ENCODE measurements at regions not wholly inside any gene's neighbourhood (a gene's known extent, or its start where the extent isn't known, plus 50 kb on each side); places are given as distances from the start of the nearest gene placed in this dataset.
"Not testable (repeated sequence)": the region's sequence is repeated elsewhere in the genome, so short reads cannot be mapped to it uniquely, and the experiment has no call there.

DNA sequence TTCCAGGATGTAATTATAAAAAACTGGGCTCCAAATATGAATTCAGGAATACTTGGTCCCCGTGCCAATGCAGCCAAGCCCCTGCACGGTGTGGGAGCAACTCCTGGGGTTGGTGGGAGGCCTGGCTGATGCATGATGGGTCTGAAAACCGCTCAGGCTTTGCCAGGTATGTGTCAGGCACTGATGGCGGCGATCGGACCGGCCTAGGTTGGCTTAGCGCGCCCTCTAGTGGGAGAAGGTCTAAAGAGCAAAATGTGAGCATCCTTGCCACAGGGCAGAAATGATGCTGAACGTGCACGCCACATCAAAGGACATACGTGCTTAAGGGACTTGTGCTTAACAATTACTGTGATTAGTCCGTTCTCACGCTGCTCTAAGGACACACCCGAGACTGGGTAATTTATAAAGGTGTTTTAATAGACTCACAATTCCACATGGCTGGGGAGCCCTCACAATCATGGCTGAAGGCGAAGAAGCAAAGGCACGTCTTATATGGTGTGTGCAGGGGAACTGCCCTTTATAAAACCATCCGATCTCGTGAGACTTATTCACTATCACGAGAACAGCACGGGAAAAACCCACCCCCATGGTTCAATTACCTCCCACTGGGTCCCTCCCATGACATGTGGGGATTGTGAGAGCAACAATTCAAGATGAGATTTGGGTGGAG lies 196.2 kb upstream of the PLGLB1 start:
- H3K4me1 Mint-ChIP-seq; H3K27ac Mint-ChIP-seq; H3K4me1 ChIP-seq (ENCODE audit: control insufficient read depth in 2 of 2, insufficient read depth in 2 of 2, low read length in 2 of 2); H3K36me3 ChIP-seq (replicated peaks in 1 of 2; ENCODE audit: control extremely low read depth in 1 of 2, control insufficient read depth in 1 of 2, extremely low read depth in 1 of 2, insufficient read depth in 2 of 2, low read length in 1 of 2); H3K9me3 Mint-ChIP-seq (ENCODE audit: insufficient read depth); POLR2A ChIA-PET; H2AFZ ChIP-seq (ENCODE audit: insufficient read depth, low read depth, low read length, poor library complexity, severe bottlenecking); H3K79me2 ChIP-seq (ENCODE audit: control insufficient read depth, insufficient read depth, low read length); H3K27ac ChIP-seq (ENCODE audit: low read length in 2 of 2); H3K4me3 ChIP-seq (ENCODE audit: control extremely low read depth in 1 of 5, extremely low read depth in 1 of 5, insufficient read depth in 1 of 5, low read depth in 2 of 5, low read length in 4 of 5); H3K9me3 ChIP-seq (ENCODE audit: control extremely low read depth in 1 of 3, control insufficient read depth in 2 of 3, insufficient read depth in 1 of 3, low read length in 2 of 3); H4K20me1 ChIP-seq (ENCODE audit: control insufficient read depth, insufficient read depth, low read length, poor library complexity, severe bottlenecking); intact Hi-C loops (cut with micrococcal nuclease); H3K4me2 ChIP-seq (replicated peaks; ENCODE audit: low read depth, low read length, poor library complexity, severe bottlenecking); H3K9ac ChIP-seq (ENCODE audit: low read length); H3K4me3 Mint-ChIP-seq; H3K27me3 ChIP-seq (replicated peaks in 1 of 4; ENCODE audit: control extremely low read depth in 1 of 4, control insufficient read depth in 3 of 4, insufficient read depth in 4 of 4, low read length in 3 of 4); H3K27me3 Mint-ChIP-seq: not testable (repeated sequence)
- ATAC-seq (ENCODE audit: low read depth) (peak; percentile 81), DNase-seq (peak; percentile 23)
- CTCF ChIA-PET: interaction anchor here (0.7 kb wide), 1 partner anchor 1003 kb away, joined by 3 read pairs; no protein-coding TSS in a partner anchor
- WGBS (ENCODE audit: insufficient coverage): no CpG with 5 or more reads among the region's 21 CpGs
- TF ChIP-seq, protein P1, sequence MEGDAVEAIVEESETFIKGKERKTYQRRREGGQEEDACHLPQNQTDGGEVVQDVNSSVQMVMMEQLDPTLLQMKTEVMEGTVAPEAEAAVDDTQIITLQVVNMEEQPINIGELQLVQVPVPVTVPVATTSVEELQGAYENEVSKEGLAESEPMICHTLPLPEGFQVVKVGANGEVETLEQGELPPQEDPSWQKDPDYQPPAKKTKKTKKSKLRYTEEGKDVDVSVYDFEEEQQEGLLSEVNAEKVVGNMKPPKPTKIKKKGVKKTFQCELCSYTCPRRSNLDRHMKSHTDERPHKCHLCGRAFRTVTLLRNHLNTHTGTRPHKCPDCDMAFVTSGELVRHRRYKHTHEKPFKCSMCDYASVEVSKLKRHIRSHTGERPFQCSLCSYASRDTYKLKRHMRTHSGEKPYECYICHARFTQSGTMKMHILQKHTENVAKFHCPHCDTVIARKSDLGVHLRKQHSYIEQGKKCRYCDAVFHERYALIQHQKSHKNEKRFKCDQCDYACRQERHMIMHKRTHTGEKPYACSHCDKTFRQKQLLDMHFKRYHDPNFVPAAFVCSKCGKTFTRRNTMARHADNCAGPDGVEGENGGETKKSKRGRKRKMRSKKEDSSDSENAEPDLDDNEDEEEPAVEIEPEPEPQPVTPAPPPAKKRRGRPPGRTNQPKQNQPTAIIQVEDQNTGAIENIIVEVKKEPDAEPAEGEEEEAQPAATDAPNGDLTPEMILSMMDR (IDR thresholded peaks at IDR 0.05): peak; percentile 53

DNA sequence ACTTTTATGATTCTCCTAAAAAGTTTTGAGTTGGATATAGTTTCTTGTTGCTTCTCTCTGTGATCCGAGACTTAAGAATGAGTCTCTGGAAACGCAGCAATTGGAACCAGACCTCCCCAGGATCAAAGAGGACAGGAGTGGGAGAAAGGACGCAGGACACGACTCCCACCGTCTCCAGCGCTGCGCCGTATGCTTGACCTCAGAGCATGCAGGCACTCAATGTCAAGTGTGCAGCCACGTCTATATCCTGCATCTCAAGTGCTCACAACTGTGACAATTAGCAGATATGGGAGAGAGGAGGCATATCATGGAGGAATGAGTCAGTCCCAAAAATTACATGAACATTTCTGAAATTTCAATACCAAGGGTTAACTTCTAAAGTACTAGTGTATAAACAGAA lies 199.0 kb upstream of the PLGLB1 start:
- H3K9me3 ChIP-seq (ENCODE audit: control extremely low read depth in 1 of 3, control insufficient read depth in 2 of 3, insufficient read depth in 1 of 3, low read length in 2 of 3); H3K9ac ChIP-seq (ENCODE audit: low read length); DNase-seq; H3K4me3 ChIP-seq (ENCODE audit: control extremely low read depth in 1 of 5, extremely low read depth in 1 of 5, insufficient read depth in 1 of 5, low read depth in 2 of 5, low read length in 4 of 5); H4K20me1 ChIP-seq (ENCODE audit: control insufficient read depth, insufficient read depth, low read length, poor library complexity, severe bottlenecking); H3K4me1 ChIP-seq (ENCODE audit: control insufficient read depth in 2 of 2, insufficient read depth in 2 of 2, low read length in 2 of 2); POLR2A ChIA-PET; H3K27ac ChIP-seq (ENCODE audit: low read length in 2 of 2); H3K27ac Mint-ChIP-seq; intact Hi-C loops (cut with micrococcal nuclease); CTCF ChIA-PET; H3K9me3 Mint-ChIP-seq (ENCODE audit: insufficient read depth); H2AFZ ChIP-seq (ENCODE audit: insufficient read depth, low read depth, low read length, poor library complexity, severe bottlenecking); ATAC-seq (ENCODE audit: low read depth); H3K4me1 Mint-ChIP-seq; H3K79me2 ChIP-seq (ENCODE audit: control insufficient read depth, insufficient read depth, low read length); H3K4me2 ChIP-seq (replicated peaks; ENCODE audit: low read depth, low read length, poor library complexity, severe bottlenecking); H3K4me3 Mint-ChIP-seq; H3K27me3 Mint-ChIP-seq; H3K36me3 ChIP-seq (replicated peaks in 1 of 2; ENCODE audit: control extremely low read depth in 1 of 2, control insufficient read depth in 1 of 2, extremely low read depth in 1 of 2, insufficient read depth in 2 of 2, low read length in 1 of 2); H3K27me3 ChIP-seq (replicated peaks in 1 of 4; ENCODE audit: control extremely low read depth in 1 of 4, control insufficient read depth in 3 of 4, insufficient read depth in 4 of 4, low read length in 3 of 4): not testable (repeated sequence)
- WGBS (ENCODE audit: insufficient coverage): 81% methylated on average over 6 of the region's 9 CpGs

DNA sequence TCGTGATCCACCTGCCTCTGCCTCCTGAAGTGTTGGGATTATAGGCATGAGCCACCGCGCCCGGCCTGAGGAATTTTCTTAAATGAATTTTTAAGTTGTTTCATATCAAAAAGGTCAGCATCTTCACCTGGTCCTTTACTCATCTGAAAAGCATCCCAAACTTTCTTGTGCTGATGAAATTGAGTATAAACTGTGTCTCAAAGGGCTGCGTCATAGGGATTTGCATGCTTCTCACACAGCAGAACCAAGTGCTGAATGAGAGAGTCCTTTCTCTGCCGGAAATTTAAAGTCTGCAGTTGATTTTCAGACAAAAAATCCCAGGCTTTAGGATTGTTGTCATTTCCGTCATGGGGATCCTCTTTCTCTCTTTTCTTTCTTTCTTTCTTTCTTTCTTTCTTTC lies 200.5 kb upstream of the PLGLB1 start:
- H3K9me3 ChIP-seq (ENCODE audit: control extremely low read depth in 1 of 3, control insufficient read depth in 2 of 3, insufficient read depth in 1 of 3, low read length in 2 of 3); H3K4me1 Mint-ChIP-seq; H3K36me3 ChIP-seq (replicated peaks in 1 of 2; ENCODE audit: control extremely low read depth in 1 of 2, control insufficient read depth in 1 of 2, extremely low read depth in 1 of 2, insufficient read depth in 2 of 2, low read length in 1 of 2); H3K4me1 ChIP-seq (ENCODE audit: control insufficient read depth in 2 of 2, insufficient read depth in 2 of 2, low read length in 2 of 2); H3K27ac Mint-ChIP-seq; H4K20me1 ChIP-seq (ENCODE audit: control insufficient read depth, insufficient read depth, low read length, poor library complexity, severe bottlenecking); H3K27me3 ChIP-seq (replicated peaks in 1 of 4; ENCODE audit: control extremely low read depth in 1 of 4, control insufficient read depth in 3 of 4, insufficient read depth in 4 of 4, low read length in 3 of 4); H3K4me3 Mint-ChIP-seq; POLR2A ChIA-PET; intact Hi-C loops (cut with micrococcal nuclease); H3K27ac ChIP-seq (ENCODE audit: low read length in 2 of 2); H3K27me3 Mint-ChIP-seq; H3K9ac ChIP-seq (ENCODE audit: low read length); DNase-seq; H3K9me3 Mint-ChIP-seq (ENCODE audit: insufficient read depth); H2AFZ ChIP-seq (ENCODE audit: insufficient read depth, low read depth, low read length, poor library complexity, severe bottlenecking); H3K4me2 ChIP-seq (replicated peaks; ENCODE audit: low read depth, low read length, poor library complexity, severe bottlenecking); ATAC-seq (ENCODE audit: low read depth); CTCF ChIA-PET; H3K4me3 ChIP-seq (ENCODE audit: control extremely low read depth in 1 of 5, extremely low read depth in 1 of 5, insufficient read depth in 1 of 5, low read depth in 2 of 5, low read length in 4 of 5); H3K79me2 ChIP-seq (ENCODE audit: control insufficient read depth, insufficient read depth, low read length): not testable (repeated sequence)
- WGBS (ENCODE audit: insufficient coverage): 100% methylated on average over 1 of the region's 7 CpGs
